ENCODE measurements at regions not wholly inside any gene's neighbourhood (a gene's known extent, or its start where the extent isn't known, plus 50 kb on each side); places are given as distances from the start of the nearest gene placed in this dataset.
"Not testable (repeated sequence)": the region's sequence is repeated elsewhere in the genome, so short reads cannot be mapped to it uniquely, and the experiment has no call there.

DNA sequence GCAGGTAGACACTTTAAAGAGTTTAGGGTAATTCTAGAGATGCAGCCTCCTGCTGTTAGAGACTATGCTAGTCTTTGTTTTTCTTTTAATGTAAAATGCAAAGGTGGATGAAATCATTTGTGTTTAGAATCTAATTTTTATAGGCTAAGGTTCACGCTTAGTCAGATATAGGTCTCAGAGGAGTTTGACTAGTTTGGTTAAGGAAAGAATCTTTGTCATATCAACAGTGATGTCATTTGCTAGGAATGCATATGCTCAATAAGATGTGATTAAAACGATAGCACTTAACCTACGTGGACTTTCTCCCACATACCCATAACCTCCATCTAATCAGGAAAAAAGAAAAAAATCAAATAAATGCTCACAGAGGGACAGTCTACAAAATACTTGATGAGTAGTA is 859.3 kb upstream of the ATXN7L3B start:
- TF ChIP-seq, protein P1, sequence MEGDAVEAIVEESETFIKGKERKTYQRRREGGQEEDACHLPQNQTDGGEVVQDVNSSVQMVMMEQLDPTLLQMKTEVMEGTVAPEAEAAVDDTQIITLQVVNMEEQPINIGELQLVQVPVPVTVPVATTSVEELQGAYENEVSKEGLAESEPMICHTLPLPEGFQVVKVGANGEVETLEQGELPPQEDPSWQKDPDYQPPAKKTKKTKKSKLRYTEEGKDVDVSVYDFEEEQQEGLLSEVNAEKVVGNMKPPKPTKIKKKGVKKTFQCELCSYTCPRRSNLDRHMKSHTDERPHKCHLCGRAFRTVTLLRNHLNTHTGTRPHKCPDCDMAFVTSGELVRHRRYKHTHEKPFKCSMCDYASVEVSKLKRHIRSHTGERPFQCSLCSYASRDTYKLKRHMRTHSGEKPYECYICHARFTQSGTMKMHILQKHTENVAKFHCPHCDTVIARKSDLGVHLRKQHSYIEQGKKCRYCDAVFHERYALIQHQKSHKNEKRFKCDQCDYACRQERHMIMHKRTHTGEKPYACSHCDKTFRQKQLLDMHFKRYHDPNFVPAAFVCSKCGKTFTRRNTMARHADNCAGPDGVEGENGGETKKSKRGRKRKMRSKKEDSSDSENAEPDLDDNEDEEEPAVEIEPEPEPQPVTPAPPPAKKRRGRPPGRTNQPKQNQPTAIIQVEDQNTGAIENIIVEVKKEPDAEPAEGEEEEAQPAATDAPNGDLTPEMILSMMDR (IDR thresholded peaks at IDR 0.05; ENCODE audit: insufficient read depth, low read length, poor library complexity, severe bottlenecking): no peak
- Histone ChIP-seq H3K27me3 (ENCODE audit: control insufficient read depth, insufficient read depth, low read length) (no peaks in the 10 kb centered on the region), H3K36me3 (ENCODE audit: control insufficient read depth, insufficient read depth, low read length) (no peaks in the 10 kb centered on the region), H3K4me3 (ENCODE audit: low read depth, low read length) (no peak overlapping the region)
- DNase-seq (ENCODE audit: low read depth): no peak

DNA sequence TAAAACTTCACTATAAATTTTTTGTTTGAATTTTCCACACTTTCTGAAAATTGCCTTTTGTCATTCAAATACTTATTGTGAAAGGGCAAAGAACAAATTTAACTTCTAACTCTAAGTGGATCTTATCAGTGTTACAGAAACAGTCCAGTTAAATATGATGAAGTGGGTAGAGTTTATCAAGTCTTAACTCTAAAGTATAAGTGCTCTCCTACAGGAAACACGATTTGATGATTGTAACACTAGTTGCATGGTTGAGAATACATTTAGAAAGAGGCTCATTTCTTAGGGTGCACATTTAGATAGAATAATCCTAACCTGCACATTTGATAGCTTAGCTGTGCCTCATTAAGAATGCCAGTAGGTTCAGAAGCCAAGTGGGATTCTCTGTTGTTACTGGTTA is 838.3 kb upstream of the ATXN7L3B start:
- H3K27me3 ChIP-seq (ENCODE audit: control insufficient read depth, insufficient read depth, low read length): no peaks in the 10 kb centered on the region
- no peaks in the 10 kb centered on the region for H3K36me3 ChIP-seq (ENCODE audit: control insufficient read depth, insufficient read depth, low read length)
- no peak for DNase-seq (ENCODE audit: low read depth)
- no peak overlapping the region for H3K4me3 ChIP-seq (ENCODE audit: low read depth, low read length)
- TF ChIP-seq, protein P1 (IDR thresholded peaks at IDR 0.05; ENCODE audit: insufficient read depth, low read length, poor library complexity, severe bottlenecking): no peak

DNA sequence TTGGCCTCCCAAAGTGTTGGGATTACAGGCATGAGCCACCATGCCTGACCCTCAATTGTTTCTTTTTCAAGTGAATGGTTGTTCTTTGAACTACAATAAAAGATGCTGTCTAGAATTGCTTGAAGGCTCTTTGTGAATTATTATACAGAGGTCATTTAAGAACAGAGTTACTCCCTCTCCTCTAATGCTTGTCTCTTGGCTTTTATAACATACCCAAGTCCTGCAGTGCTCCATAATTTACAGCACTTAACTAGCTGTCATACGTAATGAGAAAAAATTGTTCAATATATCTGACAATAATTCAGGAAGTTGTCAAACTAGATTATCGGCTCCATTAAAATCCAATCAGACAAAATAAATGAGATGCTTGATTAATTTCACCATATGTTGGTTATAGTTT is 823.0 kb upstream of the ATXN7L3B start:
- no peaks in the 10 kb centered on the region for H3K36me3 ChIP-seq (ENCODE audit: control insufficient read depth, insufficient read depth, low read length)
- no peak for DNase-seq (ENCODE audit: low read depth)
- no peaks in the 10 kb centered on the region for H3K27me3 ChIP-seq (ENCODE audit: control insufficient read depth, insufficient read depth, low read length)
- no peak overlapping the region for H3K4me3 ChIP-seq (ENCODE audit: low read depth, low read length)
- TF ChIP-seq, protein P1 (IDR thresholded peaks at IDR 0.05; ENCODE audit: insufficient read depth, low read length, poor library complexity, severe bottlenecking): no peak

DNA sequence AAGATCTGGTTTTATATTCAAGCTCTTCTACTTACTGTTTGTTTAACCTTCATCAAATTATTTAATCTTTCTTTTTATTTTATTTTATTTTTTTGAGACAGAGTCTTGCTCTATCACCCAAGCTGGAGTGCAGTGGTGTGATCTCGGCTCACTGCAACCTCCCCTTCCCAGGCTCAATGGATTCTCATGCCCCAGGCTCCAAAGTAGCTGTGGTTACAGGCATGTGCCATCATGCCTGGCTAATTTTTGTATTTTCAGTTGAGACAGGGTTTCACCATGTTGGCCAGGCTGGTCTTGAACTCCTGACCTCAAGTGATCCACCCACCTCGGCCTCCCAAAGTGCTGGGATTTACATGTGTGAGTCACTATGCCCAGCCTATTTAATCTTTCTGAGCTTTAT is 821.5 kb upstream of the ATXN7L3B start:
- not testable (repeated sequence) for H3K4me3 ChIP-seq (ENCODE audit: low read depth, low read length); H3K36me3 ChIP-seq (ENCODE audit: control insufficient read depth, insufficient read depth, low read length); H3K27me3 ChIP-seq (ENCODE audit: control insufficient read depth, insufficient read depth, low read length); DNase-seq (ENCODE audit: low read depth)

DNA sequence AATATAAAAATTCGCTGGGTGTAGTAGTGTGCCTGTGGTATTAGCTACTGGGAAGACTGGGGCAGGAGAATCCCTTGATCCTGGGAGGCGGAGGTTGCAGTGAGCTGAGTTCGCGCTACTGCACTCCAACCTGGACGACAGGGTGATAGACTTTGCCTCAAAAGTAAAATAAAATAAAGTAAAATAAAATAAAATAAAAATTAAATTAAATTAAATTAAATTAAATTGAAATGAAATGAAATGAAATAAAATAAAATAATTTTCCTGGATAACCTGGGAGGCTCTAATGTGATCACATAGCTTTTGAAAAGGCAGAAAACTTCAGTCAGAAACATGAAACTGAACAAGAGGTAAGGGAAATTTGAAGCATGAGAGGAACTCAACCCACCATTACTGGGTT is 818.4 kb upstream of the ATXN7L3B start:
- Histone ChIP-seq H3K36me3 (ENCODE audit: control insufficient read depth, insufficient read depth, low read length) (no peaks in the 10 kb centered on the region), H3K4me3 (ENCODE audit: low read depth, low read length) (no peak overlapping the region), H3K27me3 (ENCODE audit: control insufficient read depth, insufficient read depth, low read length) (no peaks in the 10 kb centered on the region)
- TF ChIP-seq, protein P1 (IDR thresholded peaks at IDR 0.05; ENCODE audit: insufficient read depth, low read length, poor library complexity, severe bottlenecking): no peak
- no peak for DNase-seq (ENCODE audit: low read depth)

DNA sequence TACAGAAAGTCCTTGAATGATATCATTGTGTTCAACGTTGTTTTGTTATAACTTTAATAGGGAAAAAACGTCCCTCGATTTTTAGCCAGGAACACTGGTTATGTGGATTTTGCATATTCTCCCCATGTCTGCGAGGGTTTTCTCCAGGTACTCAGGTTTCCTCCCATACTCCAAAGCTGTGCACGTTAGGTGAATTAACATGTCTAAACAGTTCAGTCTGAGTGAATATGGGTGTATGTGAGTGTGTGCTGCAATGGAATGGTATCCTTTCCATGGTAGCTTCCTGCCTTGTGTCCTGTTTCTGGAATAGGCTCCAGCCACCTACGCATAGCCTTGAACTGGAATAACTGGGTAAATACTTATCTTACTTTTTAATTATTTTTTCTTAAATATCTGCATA is 810.8 kb upstream of the ATXN7L3B start:
- DNase-seq (ENCODE audit: low read depth): no peak
- Histone ChIP-seq H3K36me3 (ENCODE audit: control insufficient read depth, insufficient read depth, low read length) (no peaks in the 10 kb centered on the region), H3K27me3 (ENCODE audit: control insufficient read depth, insufficient read depth, low read length) (no peaks in the 10 kb centered on the region), H3K4me3 (ENCODE audit: low read depth, low read length) (no peak overlapping the region)
- TF ChIP-seq, protein P1 (IDR thresholded peaks at IDR 0.05; ENCODE audit: insufficient read depth, low read length, poor library complexity, severe bottlenecking): no peak

Measured in kidney epithelial cell (primary cell).